Fibroblast of lung (primary cell): ENCODE measurements at regions not wholly inside any gene's neighbourhood (a gene's known extent, or its start where the extent isn't known, plus 50 kb on each side); places are given as distances from the start of the nearest gene placed in this dataset.

ENCODE experiments used
- DNase-seq, 2 donors: peaks; one replicate each; pipeline versions ENCODE4 v3.0.0 to v3.0.0-alpha.2; 2010; ENCODE audit warnings: low read depth in 2 of 2
- H2AFZ ChIP-seq: 2 replicates; pipeline ENCODE4 v1.5.1; 2012; ENCODE audit warnings: low read length, control low read depth, inconsistent platforms
- H3K27ac ChIP-seq: 2 replicates; pipeline ENCODE4 v1.5.1; 2011; ENCODE audit warnings: low read length, control low read depth; ENCODE audit not compliant: insufficient read depth
- H3K27me3 ChIP-seq: 2 replicates; pipeline ENCODE4 v1.5.1; 2011; ENCODE audit warnings: mild to moderate bottlenecking, low read length; ENCODE audit not compliant: control insufficient read depth, insufficient read depth
- H3K36me3 ChIP-seq: 2 replicates; pipeline ENCODE4 v1.5.1; 2011; ENCODE audit warnings: low read length; ENCODE audit not compliant: control insufficient read depth, insufficient read depth
- H3K4me1 ChIP-seq: 2 replicates; pipeline ENCODE4 v1.5.1; 2011; ENCODE audit warnings: low read length; ENCODE audit not compliant: control insufficient read depth, insufficient read depth; ENCODE audit errors: extremely low read depth
- H3K4me2 ChIP-seq: 2 replicates; pipeline ENCODE4 v1.5.1; 2011; ENCODE audit warnings: low read length, control low read depth; ENCODE audit not compliant: insufficient read depth; ENCODE audit errors: extremely low read depth
- H3K4me3 ChIP-seq, 4 experiments: fragments of 200-600 bp in 1 of 4; sonication (generic) in 1 of 4; replicated peaks in 1 of 4; 2 replicates each; pipeline ENCODE4 v1.5.1; 2011 to 2016; ENCODE audit warnings: low read length in 4 of 4, low read depth in 3 of 4, mild to moderate bottlenecking in 3 of 4, control low read depth in 2 of 4, inconsistent platforms in 1 of 4, mixed read lengths in 1 of 4; ENCODE audit not compliant: insufficient read depth in 1 of 4; ENCODE audit errors: control extremely low read depth in 1 of 4
- H3K79me2 ChIP-seq: 2 replicates; pipeline ENCODE4 v1.5.1; 2012; ENCODE audit warnings: mild to moderate bottlenecking, low read length, inconsistent platforms; ENCODE audit not compliant: control insufficient read depth, insufficient read depth
- H3K9ac ChIP-seq: 2 replicates; pipeline ENCODE4 v1.5.1; 2011; ENCODE audit warnings: mild to moderate bottlenecking, low read length, control low read depth; ENCODE audit not compliant: insufficient read depth
- H3K9me3 ChIP-seq: 2 replicates; pipeline ENCODE4 v1.5.1; 2012; ENCODE audit warnings: low read depth, low read length; ENCODE audit not compliant: control insufficient read depth, insufficient read depth
- H4K20me1 ChIP-seq: 2 replicates; pipeline ENCODE4 v1.5.1; 2011; ENCODE audit warnings: low read length; ENCODE audit not compliant: control insufficient read depth, insufficient read depth; ENCODE audit errors: extremely low read depth
- EZH2 ChIP-seq: IDR thresholded peaks from 2 replicates; pipeline ENCODE4 v1.5.1; 2012; ENCODE audit warnings: low read length, control low read depth, mild to moderate bottlenecking; ENCODE audit errors: missing control alignments
- TF ChIP-seq, protein P1 (sequence below), 2 donors: IDR thresholded peaks in 1 of 2; conservative IDR thresholded peaks in 1 of 2; 1 replicate in 1 of 2; 2 replicates in 1 of 2; pipeline ENCODE4 v1.5.1; 2011 to 2012; ENCODE audit warnings: low read length in 2 of 2, control low read depth in 1 of 2, inconsistent platforms in 1 of 2, low read depth in 1 of 2, mild to moderate bottlenecking in 1 of 2

DNA sequence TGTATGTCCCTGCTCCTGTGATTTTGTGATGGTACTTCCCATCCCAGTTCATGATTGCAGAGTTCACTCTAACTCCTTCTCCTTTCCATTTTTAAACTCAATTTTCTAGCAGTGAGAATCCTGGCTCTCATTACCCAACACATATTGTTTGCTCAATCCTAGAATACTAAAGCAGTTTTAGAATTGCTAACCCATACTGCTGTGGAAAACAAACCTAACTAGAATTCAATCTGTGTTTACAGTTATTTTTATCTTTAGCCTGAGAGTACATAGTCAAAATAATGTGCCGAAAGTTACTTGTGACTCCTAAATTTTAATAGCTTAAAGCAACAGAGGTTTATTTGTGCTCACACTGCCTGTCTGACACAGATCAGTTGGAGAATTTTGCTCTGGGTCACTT, 508.0 kb downstream of the AACS start:
- H3K9me3 ChIP-seq = no peaks in the 10 kb centered on the region
- no peaks in the 10 kb centered on the region for H3K4me1 ChIP-seq
- H2AFZ ChIP-seq = no peak overlapping the region
- no peak overlapping the region for H3K4me2 ChIP-seq
- DNase-seq = no peak
- no peaks in the 10 kb centered on the region for H4K20me1 ChIP-seq
- no peak overlapping the region for H3K27ac ChIP-seq
- no peaks in the 10 kb centered on the region for H3K27me3 ChIP-seq
- TF ChIP-seq, protein P1, sequence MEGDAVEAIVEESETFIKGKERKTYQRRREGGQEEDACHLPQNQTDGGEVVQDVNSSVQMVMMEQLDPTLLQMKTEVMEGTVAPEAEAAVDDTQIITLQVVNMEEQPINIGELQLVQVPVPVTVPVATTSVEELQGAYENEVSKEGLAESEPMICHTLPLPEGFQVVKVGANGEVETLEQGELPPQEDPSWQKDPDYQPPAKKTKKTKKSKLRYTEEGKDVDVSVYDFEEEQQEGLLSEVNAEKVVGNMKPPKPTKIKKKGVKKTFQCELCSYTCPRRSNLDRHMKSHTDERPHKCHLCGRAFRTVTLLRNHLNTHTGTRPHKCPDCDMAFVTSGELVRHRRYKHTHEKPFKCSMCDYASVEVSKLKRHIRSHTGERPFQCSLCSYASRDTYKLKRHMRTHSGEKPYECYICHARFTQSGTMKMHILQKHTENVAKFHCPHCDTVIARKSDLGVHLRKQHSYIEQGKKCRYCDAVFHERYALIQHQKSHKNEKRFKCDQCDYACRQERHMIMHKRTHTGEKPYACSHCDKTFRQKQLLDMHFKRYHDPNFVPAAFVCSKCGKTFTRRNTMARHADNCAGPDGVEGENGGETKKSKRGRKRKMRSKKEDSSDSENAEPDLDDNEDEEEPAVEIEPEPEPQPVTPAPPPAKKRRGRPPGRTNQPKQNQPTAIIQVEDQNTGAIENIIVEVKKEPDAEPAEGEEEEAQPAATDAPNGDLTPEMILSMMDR (conservative IDR thresholded peaks at IDR 0.05 in 1 of 2, IDR thresholded peaks at IDR 0.05 in 1 of 2; ENCODE audit: low read depth in 1 of 2, low read length in 2 of 2) = no peak
- TF ChIP-seq EZH2 = no peak
- no peak overlapping the region for H3K4me3 ChIP-seq
- H3K79me2 ChIP-seq = no peaks in the 10 kb centered on the region
- H3K9ac ChIP-seq = no peak overlapping the region
- H3K36me3 ChIP-seq = no peaks in the 10 kb centered on the region

DNA sequence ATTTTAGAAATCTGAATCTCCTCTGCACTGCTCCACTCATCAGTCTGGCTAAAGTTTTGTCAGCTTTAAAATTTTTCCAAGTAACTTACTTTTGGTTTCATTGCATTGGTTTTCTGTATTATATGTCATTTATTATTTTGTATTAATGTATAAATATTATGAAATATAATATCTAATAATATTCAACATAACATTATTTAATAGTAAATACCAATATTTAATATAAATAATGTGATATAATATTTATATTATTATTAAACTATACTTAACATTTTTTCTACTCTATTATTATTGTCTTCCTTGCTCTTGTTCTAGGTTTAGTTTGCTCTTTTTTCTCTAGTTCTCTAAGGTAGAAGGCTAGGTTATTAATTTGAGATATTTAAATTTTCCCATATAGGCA, 512.1 kb downstream of the AACS start:
- DNase-seq = no peak
- Histone ChIP-seq H3K4me3 (no peak overlapping the region), H3K9ac (no peak overlapping the region), H3K27me3 (no peaks in the 10 kb centered on the region), H3K79me2 (no peaks in the 10 kb centered on the region), H3K4me2 (no peak overlapping the region), H3K36me3 (no peaks in the 10 kb centered on the region), H4K20me1 (no peaks in the 10 kb centered on the region), H2AFZ (no peak overlapping the region), H3K27ac (no peak overlapping the region), H3K9me3 (no peaks in the 10 kb centered on the region), H3K4me1 (no peaks in the 10 kb centered on the region)
- TF ChIP-seq EZH2 = no peak
- TF ChIP-seq, protein P1 (conservative IDR thresholded peaks at IDR 0.05 in 1 of 2, IDR thresholded peaks at IDR 0.05 in 1 of 2; ENCODE audit: low read depth in 1 of 2, low read length in 2 of 2) = no peak

DNA sequence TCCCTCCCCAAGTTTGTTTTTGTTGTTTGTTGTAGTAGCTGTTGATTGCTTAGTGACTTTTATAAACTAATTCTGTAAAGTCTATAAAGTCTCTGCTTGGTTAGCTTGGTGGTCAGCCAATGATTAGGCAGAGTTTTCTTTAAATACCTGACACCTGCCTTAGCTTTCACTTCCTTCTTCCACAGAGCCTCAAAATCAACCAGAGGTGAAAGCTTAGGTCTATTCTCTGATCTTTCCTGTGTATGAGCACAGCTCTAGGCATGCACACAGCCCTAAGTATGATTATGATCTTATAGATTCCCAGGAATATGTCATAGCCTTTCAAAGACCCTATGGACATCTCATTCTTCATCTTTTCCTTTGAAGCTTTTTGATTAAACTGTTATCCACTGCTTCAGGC, 514.7 kb downstream of the AACS start:
- no peak for DNase-seq
- TF ChIP-seq EZH2 = no peak
- TF ChIP-seq, protein P1 (conservative IDR thresholded peaks at IDR 0.05 in 1 of 2, IDR thresholded peaks at IDR 0.05 in 1 of 2; ENCODE audit: low read depth in 1 of 2, low read length in 2 of 2) = no peak
- Histone ChIP-seq H3K27me3 (no peaks in the 10 kb centered on the region), H3K9me3 (no peaks in the 10 kb centered on the region), H3K4me3 (no peak overlapping the region), H4K20me1 (no peaks in the 10 kb centered on the region), H3K9ac (no peak overlapping the region), H3K4me2 (no peak overlapping the region), H3K79me2 (no peaks in the 10 kb centered on the region), H3K4me1 (no peaks in the 10 kb centered on the region), H3K27ac (no peak overlapping the region), H2AFZ (no peak overlapping the region), H3K36me3 (no peaks in the 10 kb centered on the region)
